GM21723 (cell line): ENCODE measurements at regions not wholly inside any gene's neighbourhood (a gene's known extent, or its start where the extent isn't known, plus 50 kb on each side); places are given as distances from the start of the nearest gene placed in this dataset.
"Not testable (repeated sequence)": the region's sequence is repeated elsewhere in the genome, so short reads cannot be mapped to it uniquely, and the experiment has no call there.

ENCODE experiments used
- ATAC-seq: cut with Tn5 transposase; IDR thresholded peaks from one replicate; pipeline ENCODE4 v1.9.1; 2021; ENCODE audit warnings: mild to moderate bottlenecking, moderate library complexity; ENCODE audit not compliant: unreplicated experiment

- no peak for ATAC-seq
Observed at GRCh38 chr13:74554569-74555275, 420.5 kb upstream of the KLF12 start.

- ATAC-seq = no peak
Observed at GRCh38 chr13:74550039-74550438, 415.8 kb upstream of the KLF12 start.

- not testable (repeated sequence) for ATAC-seq
Observed at GRCh38 chr13:74536649-74537048, 402.4 kb upstream of the KLF12 start.

- no peak for ATAC-seq
Observed at GRCh38 chr13:74533226-74533625, 399.0 kb upstream of the KLF12 start.

GRCh38 chr13:74530011-74530410 lies 395.8 kb upstream of the KLF12 start:
- no peak for ATAC-seq

GRCh38 chr13:74528734-74529513 lies 394.7 kb upstream of the KLF12 start:
- no peak for ATAC-seq

- no peak for ATAC-seq
Observed at GRCh38 chr13:74523057-74523456, 388.9 kb upstream of the KLF12 start.

GRCh38 chr13:74511523-74511922 lies 377.3 kb upstream of the KLF12 start:
- ATAC-seq = no peak

GRCh38 chr13:74487091-74487722 lies 353.0 kb upstream of the KLF12 start:
- ATAC-seq = no peak

- no peak for ATAC-seq
Observed at GRCh38 chr13:74485757-74486156, 351.6 kb upstream of the KLF12 start.

- ATAC-seq = no peak
Observed at GRCh38 chr13:74479124-74479523, 344.9 kb upstream of the KLF12 start.

GRCh38 chr13:74476788-74477187 lies 342.6 kb upstream of the KLF12 start:
- ATAC-seq = no peak

- ATAC-seq = no peak
Observed at GRCh38 chr13:74476365-74476764, 342.2 kb upstream of the KLF12 start.

- no peak for ATAC-seq
Observed at GRCh38 chr13:74466864-74467263, 332.7 kb upstream of the KLF12 start.

- ATAC-seq = no peak
Observed at GRCh38 chr13:74466020-74466419, 331.8 kb upstream of the KLF12 start.

- no peak for ATAC-seq
Observed at GRCh38 chr13:74465271-74465670, 331.1 kb upstream of the KLF12 start.

- no peak for ATAC-seq
Observed at GRCh38 chr13:74464670-74465069, 330.5 kb upstream of the KLF12 start.

GRCh38 chr13:74461011-74461410 lies 326.8 kb upstream of the KLF12 start:
- ATAC-seq = no peak

- ATAC-seq = no peak
Observed at GRCh38 chr13:74452881-74453280, 318.7 kb upstream of the KLF12 start.

- no peak for ATAC-seq
Observed at GRCh38 chr13:74452176-74452575, 318.0 kb upstream of the KLF12 start.

- ATAC-seq = no peak
Observed at GRCh38 chr13:74450964-74451363, 316.8 kb upstream of the KLF12 start.

GRCh38 chr13:74450525-74450845 lies 316.3 kb upstream of the KLF12 start:
- ATAC-seq = no peak
